GM19438 (cell line): ENCODE measurements at regions not wholly inside any gene's neighbourhood (a gene's known extent, or its start where the extent isn't known, plus 50 kb on each side); places are given as distances from the start of the nearest gene placed in this dataset.

Experiments used
- ATAC-seq: cut with Tn5 transposase; IDR thresholded peaks from one replicate; pipeline ENCODE4 v1.9.1; 2021; ENCODE audit warnings: low read depth; ENCODE audit not compliant: unreplicated experiment

DNA sequence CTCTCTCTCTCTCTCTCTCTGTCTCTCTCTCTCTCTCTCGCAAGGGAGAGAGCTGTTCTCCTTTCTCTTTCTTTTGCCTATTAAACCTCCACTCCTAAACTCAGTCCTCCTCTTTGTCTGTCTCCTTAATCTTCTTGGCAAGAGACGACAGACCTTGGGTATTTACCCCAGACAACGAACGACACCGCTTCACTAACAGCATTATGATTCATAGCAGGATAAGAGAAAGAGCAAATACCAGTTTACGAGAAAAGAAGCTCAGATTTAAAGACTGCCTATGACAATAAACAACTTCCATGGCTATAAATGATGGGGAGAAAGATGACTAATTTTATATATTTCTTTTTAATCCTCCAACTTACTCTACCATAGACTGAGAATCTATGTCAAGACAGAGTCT is 1396.5 kb upstream of the CELF2 start:
- ATAC-seq: no peak

DNA sequence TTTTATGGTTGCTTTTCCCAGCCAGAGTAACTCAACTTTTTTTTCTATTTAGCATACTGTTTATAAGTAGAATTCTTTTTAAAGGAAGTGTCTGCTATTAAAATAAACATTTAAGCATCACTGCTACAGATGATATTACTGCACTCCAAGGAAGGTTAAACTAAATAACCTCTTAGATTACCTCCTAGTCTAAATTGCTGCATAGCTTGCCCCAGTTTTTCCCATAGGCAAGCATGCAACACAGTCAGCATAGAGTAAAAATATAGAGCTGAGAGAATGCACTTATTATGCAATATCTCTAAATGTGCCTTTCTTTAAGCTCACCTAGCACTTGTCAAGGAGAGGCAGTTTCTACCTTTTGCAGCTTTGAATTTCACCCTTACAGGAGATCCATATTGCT is 1392.4 kb upstream of the CELF2 start:
- no peak for ATAC-seq

DNA sequence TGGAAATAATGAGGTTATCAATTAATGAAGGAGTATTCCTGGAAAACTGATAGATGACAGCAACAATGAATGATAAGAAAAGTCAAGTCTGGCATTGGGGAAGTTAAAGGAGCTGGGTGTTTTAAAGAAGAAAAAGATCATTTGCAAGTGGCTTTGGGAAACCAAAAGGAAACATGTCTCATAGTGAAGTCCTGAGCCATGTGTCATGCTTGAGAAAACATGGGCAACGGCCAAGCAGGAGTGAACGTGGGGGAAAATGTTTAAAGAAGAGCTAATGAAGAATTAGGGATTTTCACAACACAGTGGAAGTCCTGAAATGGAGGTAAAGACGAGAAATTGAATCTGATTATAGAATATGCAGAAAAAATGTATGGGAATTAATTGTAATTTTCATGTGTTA is 1383.2 kb upstream of the CELF2 start:
- no peak for ATAC-seq

DNA sequence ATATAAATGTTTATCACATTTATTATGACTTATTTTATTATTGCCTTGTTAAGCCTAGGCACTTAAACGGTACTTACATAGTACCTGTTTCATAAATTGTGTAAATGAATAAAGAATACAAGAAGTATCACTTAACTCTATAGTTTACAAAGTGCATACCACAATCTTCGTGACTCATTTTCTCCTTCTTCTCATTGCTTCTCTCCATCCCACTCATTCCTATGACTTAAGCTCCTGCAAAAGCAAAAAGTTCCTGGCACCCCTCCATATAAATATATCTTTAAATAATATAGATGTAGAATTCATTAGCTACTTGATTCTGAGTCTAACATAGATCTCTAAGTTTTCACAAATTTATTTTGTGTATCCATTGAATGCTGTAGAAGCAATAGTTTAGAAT is 1382.0 kb upstream of the CELF2 start:
- ATAC-seq: no peak

DNA sequence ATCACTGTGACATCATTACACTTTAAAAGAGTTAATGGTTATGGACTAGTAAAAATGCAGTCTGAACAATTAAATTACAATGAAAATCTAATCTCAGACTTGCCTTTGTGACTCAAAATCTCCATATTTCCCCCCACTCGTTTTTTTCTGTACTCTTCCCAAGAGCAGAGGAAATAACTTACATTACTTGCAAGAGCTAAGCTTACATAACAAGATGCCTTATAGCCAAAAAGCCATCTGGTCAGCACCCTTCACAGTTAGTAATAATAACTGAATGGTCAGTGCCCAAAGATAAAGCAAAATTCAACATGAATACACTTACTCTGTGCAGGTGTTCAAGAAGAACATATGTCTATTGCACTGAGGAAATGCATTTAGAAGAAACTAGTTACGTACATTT is 1381.5 kb upstream of the CELF2 start:
- ATAC-seq: no peak

DNA sequence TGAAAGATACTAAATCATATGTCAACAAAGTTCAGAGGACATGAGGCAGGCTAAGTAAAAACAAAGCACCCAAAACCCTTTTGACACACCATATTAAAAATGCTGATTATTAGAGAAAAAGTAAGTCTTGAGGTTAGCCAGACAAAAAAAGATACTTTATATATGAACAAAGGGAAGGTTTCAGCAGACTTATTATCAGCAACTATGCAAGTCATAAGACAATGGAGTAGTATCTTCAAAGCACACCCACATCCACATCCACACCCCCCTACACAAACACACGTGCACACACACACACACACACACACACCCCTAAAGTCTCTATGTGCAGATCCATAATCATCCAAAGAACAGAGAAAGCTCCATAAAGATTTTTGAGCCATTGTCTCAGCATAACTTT is 1373.9 kb upstream of the CELF2 start:
- ATAC-seq: no peak

DNA sequence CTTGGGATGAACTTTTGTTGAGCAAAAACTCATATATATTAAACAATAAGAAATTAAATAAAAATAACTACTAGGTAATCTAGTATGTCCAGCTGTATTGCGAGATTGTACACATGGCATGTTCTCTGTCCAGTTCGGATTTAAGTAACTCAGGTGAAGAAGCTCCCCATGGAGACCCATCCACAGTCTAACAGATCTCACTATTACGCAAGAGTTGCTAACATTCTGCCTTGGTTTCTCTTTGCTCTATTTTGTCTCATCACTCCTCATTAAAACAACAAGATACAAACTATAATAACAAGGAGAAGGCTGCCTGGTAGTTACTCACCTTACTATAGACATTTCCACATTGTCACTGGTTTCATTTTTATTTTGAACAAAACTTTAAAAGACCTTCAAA is 1372.3 kb upstream of the CELF2 start:
- no peak for ATAC-seq

DNA sequence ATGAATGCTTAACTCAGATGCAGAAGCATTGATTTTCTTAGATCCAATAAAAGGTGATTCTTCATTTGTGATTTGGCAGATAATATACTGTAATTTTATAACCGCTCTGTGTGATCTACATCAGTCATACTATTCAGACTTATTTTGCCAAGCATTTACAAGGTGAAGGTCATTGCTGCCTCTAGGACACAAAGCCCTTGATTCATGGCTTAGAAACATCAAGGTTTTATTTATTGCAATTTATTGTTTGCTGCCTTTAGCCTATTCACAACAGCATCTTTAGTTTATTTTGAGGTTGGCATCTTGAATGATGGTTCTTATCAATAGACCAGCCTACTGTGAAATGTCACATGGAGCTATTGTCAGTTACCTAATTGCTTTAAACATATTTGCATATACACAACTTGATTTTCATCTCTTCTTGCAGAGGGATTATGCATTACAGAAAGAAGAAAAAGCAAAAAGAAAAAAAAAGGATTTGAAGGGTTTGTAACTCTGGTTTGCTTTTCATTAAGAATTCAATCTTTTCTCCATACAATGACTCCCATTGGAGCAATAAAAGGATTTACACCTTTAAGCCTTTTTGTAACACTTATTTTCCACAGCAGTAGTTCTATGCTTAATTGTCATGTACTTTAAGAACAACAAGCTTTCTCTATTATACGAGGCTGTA is 1371.6 kb upstream of the CELF2 start:
- no peak for ATAC-seq

DNA sequence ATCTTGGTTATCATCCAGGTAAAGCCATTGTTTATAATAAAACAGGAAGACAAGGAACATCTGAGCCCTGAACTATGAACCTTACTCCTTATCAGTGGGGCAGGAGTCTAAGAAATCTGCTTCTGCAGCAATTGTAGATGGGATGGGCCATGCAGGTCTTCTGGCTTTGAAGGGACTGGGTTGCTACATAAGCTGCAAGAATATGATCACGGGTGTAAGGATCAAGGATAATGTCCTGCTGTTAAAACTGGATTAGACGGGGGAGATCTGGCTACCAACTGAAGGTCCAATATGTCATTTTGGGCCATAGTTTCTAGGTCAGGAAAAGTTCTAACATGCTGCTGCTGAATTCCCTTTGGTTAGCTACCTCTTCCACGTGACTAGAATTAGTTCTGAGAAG is 1363.4 kb upstream of the CELF2 start:
- ATAC-seq: no peak

DNA sequence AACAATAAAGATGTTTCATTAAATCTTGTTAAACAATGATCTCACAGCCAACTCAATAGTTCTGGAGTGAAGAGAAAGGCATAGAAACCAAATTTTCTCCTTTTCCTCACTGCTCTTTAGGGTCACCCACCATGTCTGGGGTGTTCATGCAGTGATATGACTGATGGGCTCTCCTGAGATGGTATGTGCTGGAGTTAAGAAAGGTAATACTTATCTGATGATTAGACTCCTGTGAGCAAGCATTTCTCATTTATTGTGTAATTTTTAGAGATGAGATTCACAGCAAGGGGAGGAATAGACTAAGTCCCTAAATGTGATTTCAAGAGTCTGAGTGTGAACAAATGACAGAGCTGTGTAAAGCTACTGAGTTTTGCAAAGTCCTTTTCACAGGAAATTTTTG is 1361.3 kb upstream of the CELF2 start:
- no peak for ATAC-seq

DNA sequence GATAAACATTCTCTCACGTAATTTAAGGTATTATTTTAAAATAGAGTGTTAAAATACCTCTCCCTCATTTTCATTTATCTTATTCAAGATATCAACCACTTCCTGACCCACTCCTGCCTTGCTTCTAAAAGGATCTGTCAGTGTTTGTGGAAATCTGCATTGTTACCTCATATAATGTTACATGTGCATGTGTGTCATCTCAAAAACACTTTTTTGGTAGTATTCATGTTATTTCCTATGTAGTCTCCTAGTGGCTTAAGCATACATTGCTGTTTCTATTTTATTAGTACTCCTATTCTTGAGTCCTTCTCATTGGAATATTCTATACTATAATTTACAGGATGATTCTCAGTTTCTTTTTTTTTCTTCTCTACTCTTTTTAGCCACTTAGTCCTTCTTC is 1360.7 kb upstream of the CELF2 start:
- no peak for ATAC-seq

DNA sequence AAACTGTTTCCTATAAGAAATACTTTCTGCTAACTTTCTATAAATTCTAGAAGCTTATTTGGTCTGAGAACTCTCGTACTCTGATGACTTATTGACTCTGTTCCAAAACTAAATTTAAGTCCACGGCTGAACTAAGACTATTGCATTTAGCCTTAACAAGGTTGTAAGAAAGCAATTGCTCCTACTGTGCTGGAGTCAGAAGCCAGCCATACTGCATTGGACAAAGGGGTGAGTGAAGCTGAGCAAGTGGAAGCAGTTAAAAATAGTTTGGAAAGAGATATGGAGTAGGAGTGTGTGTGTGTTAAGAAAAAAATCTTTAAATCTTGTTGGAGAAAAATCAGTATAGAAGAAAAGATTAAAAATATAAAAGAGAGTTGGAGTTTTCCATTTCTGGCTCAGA is 1360.1 kb upstream of the CELF2 start:
- no peak for ATAC-seq

DNA sequence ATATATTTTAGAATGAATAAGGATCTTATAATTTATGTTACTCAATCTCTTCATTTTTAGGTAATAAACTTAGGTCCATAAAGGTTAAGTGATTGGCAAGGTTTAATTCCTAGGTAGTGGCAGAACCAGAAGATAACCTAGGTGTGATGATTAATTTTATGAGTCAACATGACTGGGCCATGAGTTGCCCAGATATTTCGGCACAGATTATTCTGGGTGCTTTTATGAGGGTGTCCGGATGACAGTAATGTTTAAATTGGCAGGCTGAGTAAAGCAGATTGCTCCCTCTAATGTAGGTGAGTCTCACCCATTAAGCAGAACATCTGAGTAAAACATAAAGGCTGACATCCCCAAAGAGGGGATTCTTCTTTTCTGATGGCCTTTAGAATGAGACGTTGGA is 1349.3 kb upstream of the CELF2 start:
- no peak for ATAC-seq

DNA sequence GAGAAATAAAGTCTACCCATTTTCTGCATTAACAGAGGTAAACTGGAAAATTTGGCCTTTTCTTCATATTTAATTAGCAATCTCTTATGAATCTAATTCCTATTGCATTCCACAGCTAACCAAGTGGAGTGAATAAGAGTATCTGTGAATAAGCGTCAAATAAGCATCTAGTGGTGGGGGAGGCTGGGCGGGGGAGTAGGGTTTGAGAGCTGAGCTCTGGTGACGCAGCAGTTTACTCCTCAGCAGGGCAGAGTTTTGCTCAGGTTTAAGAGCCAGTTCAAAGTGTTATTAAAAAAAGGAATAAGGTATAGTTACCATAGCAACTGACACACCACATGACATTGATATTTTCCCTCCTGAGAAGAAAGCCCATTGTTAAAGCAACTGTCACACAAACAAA is 1346.8 kb upstream of the CELF2 start:
- no peak for ATAC-seq

DNA sequence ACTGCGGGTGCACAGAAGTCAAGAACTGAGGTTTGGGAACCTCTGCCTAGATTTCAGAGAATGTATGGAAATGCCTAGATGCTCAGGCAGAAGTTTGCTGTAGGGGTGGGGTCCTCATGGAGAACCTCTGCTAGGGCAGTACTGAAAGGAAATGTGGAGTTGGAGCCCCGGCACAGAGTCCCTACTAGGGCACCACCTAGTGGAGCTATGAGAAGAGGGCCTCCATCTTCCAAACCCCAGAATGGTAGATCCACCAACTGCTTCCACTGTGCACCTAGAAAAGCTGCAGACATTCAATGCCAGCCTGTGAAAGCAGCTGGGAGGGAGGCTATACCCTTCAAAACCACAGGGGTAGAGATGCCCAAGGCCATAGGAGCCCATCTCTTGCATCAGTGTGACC is 1336.0 kb upstream of the CELF2 start:
- no peak for ATAC-seq

DNA sequence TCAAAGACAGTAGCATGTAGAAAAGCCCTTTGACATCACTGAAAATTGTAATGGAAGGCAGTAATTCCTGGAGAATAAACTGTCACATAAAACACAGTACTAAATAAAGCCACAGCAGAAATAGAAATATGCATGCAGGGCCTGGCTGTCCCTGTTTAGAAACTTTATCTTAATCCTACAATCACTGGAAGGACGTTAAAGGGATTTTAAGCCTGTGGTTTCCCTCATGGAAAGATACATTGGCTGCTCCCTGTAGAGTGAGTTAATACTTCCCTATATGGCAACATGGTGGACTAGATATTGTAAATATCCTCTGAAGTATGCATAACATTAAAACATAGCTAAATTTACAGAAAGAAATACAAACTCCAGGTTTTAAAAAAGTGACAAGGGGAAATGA is 1334.9 kb upstream of the CELF2 start:
- no peak for ATAC-seq

DNA sequence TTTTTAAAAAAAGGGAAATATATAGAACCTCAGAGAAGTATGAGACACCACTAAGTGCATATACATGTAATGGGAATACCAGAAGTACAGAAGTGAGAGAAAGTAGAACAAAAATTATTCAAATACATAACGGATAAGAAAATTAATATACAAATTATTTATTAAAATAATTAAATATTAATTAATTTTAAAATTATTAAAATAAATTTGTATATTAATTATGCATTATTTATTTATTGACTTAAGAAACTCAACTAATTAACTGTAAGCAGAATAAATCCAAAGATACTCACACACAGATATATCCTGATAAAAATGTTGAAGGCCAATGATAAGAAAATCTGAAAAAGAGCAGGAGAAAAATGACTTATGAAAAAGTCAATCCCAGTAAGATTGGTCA is 1333.5 kb upstream of the CELF2 start:
- ATAC-seq: no peak

DNA sequence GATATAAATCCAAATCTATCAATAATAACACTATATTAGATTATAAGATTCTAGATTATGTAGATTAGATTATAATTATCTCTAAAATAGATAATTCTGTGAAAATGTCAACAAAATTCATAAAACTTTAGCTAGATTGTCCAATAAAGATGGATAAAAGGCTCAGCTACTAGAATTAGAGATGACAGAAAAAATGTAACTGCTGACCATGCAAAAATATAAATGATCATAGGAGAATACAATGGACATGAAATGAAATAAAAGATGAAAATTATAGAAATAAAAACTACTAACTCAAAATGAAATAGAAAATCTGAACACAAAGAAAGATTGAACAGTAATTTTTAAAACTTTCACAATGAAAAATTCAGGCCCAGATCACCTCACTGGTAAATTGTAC is 1332.1 kb upstream of the CELF2 start:
- no peak for ATAC-seq

DNA sequence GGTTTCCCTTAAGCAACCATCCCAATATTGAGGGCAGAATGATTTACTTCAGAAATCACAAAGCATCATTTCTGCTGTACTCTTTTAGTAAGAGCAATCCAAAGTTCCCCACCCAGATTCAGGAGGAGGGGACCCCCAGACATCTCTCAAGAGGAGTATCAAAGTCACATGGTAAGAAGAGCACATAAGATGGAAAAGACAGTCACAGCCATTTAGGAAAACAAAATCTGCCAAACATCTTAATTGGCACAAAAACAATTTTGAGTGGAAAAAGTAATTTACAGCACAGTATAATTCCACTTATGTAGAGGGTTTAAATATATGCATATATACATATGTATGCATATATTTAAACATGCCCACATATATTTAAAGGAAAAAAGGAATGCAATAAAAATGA is 1329.0 kb upstream of the CELF2 start:
- ATAC-seq: no peak

DNA sequence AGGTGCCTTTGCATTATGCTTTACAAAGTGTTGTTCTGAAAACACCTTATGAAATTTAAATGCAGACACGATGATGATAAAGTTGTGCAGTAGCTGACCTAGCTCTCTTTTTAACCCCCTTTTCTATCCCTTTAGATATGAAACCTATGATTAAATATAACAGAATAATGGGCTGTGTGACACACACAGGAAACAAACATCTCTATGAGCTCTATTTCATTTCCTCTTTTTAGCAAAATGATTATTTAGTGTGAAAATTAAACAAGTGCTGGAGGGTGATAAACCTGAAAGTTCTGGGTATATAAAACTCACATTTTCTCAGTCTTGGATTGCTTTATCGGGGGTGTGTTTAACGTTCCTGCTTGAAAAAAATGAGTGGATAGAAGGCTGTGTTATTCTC is 1310.5 kb upstream of the CELF2 start:
- ATAC-seq: no peak

DNA sequence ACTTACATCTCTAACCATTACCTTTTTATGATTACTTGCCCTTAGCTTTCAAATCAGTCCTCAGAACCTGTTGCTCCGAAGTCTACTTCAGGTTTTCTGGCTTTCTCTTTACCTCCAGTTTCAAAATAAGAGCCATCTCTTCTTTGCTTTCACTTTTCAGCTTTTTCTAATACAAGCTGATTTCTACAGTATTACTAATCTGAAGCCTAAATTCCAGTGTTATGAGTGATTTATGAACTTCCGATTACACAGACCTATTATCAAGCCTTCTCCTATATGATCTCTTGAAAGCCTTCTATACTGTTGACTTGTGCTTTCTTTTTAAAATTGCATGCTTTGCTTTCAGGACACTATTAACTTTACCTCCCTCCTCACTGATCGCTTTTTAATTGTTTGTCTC is 1307.8 kb upstream of the CELF2 start:
- no peak for ATAC-seq

DNA sequence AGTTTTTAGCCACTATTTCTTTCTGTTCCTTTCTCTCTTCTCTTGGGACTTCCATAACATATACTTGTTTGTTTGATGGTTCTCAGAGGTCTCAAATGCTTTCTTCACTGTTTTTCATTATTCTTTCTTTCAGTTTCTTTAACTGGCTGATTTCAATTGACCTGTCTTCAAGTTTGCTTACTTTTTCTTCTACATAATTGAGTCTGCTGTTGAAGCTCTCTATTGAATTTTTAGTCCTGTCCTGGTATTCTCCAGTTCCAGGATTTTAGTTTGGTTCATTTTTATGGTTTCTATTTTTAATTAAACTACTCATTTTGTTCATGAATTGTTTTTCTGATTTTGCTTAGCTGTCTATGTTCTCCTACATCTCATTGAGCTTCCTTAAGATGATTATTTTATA is 1305.3 kb upstream of the CELF2 start:
- ATAC-seq: no peak

DNA sequence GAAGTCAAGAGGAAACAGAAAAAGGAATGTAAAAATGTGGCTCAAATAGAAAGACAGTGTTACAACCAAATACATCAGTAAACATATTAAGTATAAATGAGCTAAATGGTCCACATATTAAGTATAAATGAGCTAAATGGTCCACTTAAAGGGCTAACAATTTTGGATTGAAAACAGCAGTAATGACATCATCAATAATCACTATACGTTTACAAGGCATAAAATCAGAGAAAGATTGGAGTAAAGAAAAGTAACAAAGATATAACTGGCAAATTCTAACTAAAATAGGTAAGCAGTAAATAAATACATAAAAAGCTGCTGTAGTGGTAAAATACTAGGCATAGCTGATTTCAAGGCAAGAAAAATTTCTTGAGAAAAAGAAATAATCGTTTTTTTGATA is 1298.4 kb upstream of the CELF2 start:
- no peak for ATAC-seq
